Mammary epithelial cell (primary cell): ENCODE measurements at regions not wholly inside any gene's neighbourhood (a gene's known extent, or its start where the extent isn't known, plus 50 kb on each side); places are given as distances from the start of the nearest gene placed in this dataset.

ENCODE experiments used
- EZH2 ChIP-seq: IDR thresholded peaks from 2 replicates; pipeline ENCODE4 v1.6.1; 2012; ENCODE audit warnings: low read length, inconsistent platforms, borderline replicate concordance
- TF ChIP-seq, protein P1 (sequence below), 2 donors: IDR thresholded peaks in 1 of 2; conservative IDR thresholded peaks in 1 of 2; 2 replicates each; pipeline ENCODE4 v1.5.1; 2011 to 2012; ENCODE audit warnings: inconsistent platforms in 2 of 2, low read length in 2 of 2, mild to moderate bottlenecking in 2 of 2, control low read depth in 1 of 2, low read depth in 1 of 2; ENCODE audit not compliant: insufficient read depth in 1 of 2; ENCODE audit errors: extremely low read depth in 1 of 2

DNA sequence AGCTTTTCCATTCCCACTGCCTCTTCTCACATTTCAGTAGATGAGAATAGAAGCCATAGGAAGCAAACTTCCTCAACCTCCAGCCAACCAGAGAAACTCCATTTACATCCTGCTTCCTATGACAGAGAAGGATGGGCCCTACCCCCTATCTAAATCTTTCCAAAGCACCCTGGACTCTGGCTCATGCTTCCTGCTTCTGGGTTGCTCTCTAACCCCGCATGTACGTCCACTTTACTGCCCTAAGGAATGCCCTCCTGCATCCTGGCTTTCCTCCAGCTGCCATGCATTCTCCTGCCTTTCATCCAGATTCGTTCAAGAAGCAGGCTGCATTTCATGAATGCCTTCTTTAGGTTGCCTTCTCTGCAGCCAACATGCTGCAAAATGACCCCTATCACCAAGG is 91.9 kb downstream of the FAM217A start:
- TF ChIP-seq, protein P1, sequence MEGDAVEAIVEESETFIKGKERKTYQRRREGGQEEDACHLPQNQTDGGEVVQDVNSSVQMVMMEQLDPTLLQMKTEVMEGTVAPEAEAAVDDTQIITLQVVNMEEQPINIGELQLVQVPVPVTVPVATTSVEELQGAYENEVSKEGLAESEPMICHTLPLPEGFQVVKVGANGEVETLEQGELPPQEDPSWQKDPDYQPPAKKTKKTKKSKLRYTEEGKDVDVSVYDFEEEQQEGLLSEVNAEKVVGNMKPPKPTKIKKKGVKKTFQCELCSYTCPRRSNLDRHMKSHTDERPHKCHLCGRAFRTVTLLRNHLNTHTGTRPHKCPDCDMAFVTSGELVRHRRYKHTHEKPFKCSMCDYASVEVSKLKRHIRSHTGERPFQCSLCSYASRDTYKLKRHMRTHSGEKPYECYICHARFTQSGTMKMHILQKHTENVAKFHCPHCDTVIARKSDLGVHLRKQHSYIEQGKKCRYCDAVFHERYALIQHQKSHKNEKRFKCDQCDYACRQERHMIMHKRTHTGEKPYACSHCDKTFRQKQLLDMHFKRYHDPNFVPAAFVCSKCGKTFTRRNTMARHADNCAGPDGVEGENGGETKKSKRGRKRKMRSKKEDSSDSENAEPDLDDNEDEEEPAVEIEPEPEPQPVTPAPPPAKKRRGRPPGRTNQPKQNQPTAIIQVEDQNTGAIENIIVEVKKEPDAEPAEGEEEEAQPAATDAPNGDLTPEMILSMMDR (conservative IDR thresholded peaks at IDR 0.05 in 1 of 2, IDR thresholded peaks at IDR 0.05 in 1 of 2; ENCODE audit: extremely low read depth in 1 of 2, insufficient read depth in 1 of 2, low read depth in 1 of 2, low read length in 2 of 2), result no peak
- no peak for TF ChIP-seq EZH2
